Fibroblast of lung (primary cell): ENCODE measurements at regions not wholly inside any gene's neighbourhood (a gene's known extent, or its start where the extent isn't known, plus 50 kb on each side); places are given as distances from the start of the nearest gene placed in this dataset.

Source experiments
- EZH2 ChIP-seq: IDR thresholded peaks from 2 replicates; pipeline ENCODE4 v1.5.1; 2012; ENCODE audit warnings: low read length, control low read depth, mild to moderate bottlenecking; ENCODE audit errors: missing control alignments
- TF ChIP-seq, protein P1 (sequence below), 2 donors: IDR thresholded peaks in 1 of 2; conservative IDR thresholded peaks in 1 of 2; 1 replicate in 1 of 2; 2 replicates in 1 of 2; pipeline ENCODE4 v1.5.1; 2011 to 2012; ENCODE audit warnings: low read length in 2 of 2, control low read depth in 1 of 2, inconsistent platforms in 1 of 2, low read depth in 1 of 2, mild to moderate bottlenecking in 1 of 2

DNA sequence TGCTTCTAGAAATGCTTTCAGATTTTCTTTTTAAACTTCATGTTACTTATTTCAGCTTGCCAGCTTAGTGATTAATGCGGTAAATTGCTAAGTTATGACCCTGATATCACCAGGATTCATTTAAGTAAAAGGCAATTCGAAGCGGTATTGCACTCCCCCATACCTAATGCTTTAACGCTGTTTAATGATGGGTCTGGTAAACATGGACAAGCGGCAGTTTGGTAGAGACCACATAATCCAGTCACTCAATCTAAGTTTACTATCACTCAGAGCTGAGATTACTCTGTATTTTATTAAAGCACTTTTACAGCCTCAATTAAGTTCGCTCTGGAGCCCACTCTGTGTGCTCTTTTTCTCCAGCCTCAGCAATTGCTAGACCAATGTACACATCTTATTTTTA is 118.2 kb upstream of the SCN7A start:
- no peak for TF ChIP-seq EZH2
- TF ChIP-seq, protein P1, sequence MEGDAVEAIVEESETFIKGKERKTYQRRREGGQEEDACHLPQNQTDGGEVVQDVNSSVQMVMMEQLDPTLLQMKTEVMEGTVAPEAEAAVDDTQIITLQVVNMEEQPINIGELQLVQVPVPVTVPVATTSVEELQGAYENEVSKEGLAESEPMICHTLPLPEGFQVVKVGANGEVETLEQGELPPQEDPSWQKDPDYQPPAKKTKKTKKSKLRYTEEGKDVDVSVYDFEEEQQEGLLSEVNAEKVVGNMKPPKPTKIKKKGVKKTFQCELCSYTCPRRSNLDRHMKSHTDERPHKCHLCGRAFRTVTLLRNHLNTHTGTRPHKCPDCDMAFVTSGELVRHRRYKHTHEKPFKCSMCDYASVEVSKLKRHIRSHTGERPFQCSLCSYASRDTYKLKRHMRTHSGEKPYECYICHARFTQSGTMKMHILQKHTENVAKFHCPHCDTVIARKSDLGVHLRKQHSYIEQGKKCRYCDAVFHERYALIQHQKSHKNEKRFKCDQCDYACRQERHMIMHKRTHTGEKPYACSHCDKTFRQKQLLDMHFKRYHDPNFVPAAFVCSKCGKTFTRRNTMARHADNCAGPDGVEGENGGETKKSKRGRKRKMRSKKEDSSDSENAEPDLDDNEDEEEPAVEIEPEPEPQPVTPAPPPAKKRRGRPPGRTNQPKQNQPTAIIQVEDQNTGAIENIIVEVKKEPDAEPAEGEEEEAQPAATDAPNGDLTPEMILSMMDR (conservative IDR thresholded peaks at IDR 0.05 in 1 of 2, IDR thresholded peaks at IDR 0.05 in 1 of 2; ENCODE audit: low read depth in 1 of 2, low read length in 2 of 2): no peak
